ENCODE measurements at regions not wholly inside any gene's neighbourhood (a gene's known extent, or its start where the extent isn't known, plus 50 kb on each side); places are given as distances from the start of the nearest gene placed in this dataset.

- no peak for ATAC-seq (ENCODE audit: low read depth)
- TF ChIP-seq CTCF (IDR thresholded peaks at IDR 0.05; ENCODE audit: poor library complexity, severe bottlenecking), result no peak
- Histone ChIP-seq H3K27ac (ENCODE audit: poor library complexity, severe bottlenecking) (no peak overlapping the region), H3K9me3 (ENCODE audit: severe bottlenecking) (no peaks in the 10 kb centered on the region), H3K36me3 (ENCODE audit: low read depth) (no peaks in the 10 kb centered on the region), H3K4me1 (ENCODE audit: insufficient read depth, poor library complexity, severe bottlenecking) (no peaks in the 10 kb centered on the region), H3K27me3 (ENCODE audit: insufficient read depth, poor library complexity, severe bottlenecking) (no peaks in the 10 kb centered on the region), H3K4me3 (ENCODE audit: severe bottlenecking) (no peak overlapping the region)
- DNase-seq (ENCODE audit: low spot score), result no peak
Measured at GRCh38 chr2:12606472-12607000, 110.2 kb upstream of the TRIB2 start.

GRCh38 chr2:12607971-12608370 is 108.8 kb upstream of the TRIB2 start:
- H3K27me3 ChIP-seq (ENCODE audit: insufficient read depth, poor library complexity, severe bottlenecking), result no peaks in the 10 kb centered on the region
- no peak for TF ChIP-seq CTCF (IDR thresholded peaks at IDR 0.05; ENCODE audit: poor library complexity, severe bottlenecking)
- H3K27ac ChIP-seq (ENCODE audit: poor library complexity, severe bottlenecking), result no peak overlapping the region
- no peaks in the 10 kb centered on the region for H3K4me1 ChIP-seq (ENCODE audit: insufficient read depth, poor library complexity, severe bottlenecking)
- DNase-seq (ENCODE audit: low spot score) (no peak), ATAC-seq (ENCODE audit: low read depth) (no peak)
- H3K36me3 ChIP-seq (ENCODE audit: low read depth), result no peaks in the 10 kb centered on the region
- H3K4me3 ChIP-seq (ENCODE audit: severe bottlenecking), result no peak overlapping the region
- H3K9me3 ChIP-seq (ENCODE audit: severe bottlenecking), result no peaks in the 10 kb centered on the region

- H3K27ac ChIP-seq (ENCODE audit: poor library complexity, severe bottlenecking), result no peak overlapping the region
- no peaks in the 10 kb centered on the region for H3K9me3 ChIP-seq (ENCODE audit: severe bottlenecking)
- TF ChIP-seq CTCF (IDR thresholded peaks at IDR 0.05; ENCODE audit: poor library complexity, severe bottlenecking), result no peak
- H3K36me3 ChIP-seq (ENCODE audit: low read depth), result no peaks in the 10 kb centered on the region
- ATAC-seq (ENCODE audit: low read depth), result no peak
- H3K27me3 ChIP-seq (ENCODE audit: insufficient read depth, poor library complexity, severe bottlenecking), result no peaks in the 10 kb centered on the region
- no peaks in the 10 kb centered on the region for H3K4me1 ChIP-seq (ENCODE audit: insufficient read depth, poor library complexity, severe bottlenecking)
- no peak for DNase-seq (ENCODE audit: low spot score)
- H3K4me3 ChIP-seq (ENCODE audit: severe bottlenecking), result no peak overlapping the region
Measured at GRCh38 chr2:12610314-12610713, 106.4 kb upstream of the TRIB2 start.

GRCh38 chr2:12612168-12612567 is 104.6 kb upstream of the TRIB2 start:
- Histone ChIP-seq H3K4me3 (ENCODE audit: severe bottlenecking) (no peak overlapping the region), H3K27ac (ENCODE audit: poor library complexity, severe bottlenecking) (no peak overlapping the region), H3K9me3 (ENCODE audit: severe bottlenecking) (no peaks in the 10 kb centered on the region), H3K27me3 (ENCODE audit: insufficient read depth, poor library complexity, severe bottlenecking) (no peaks in the 10 kb centered on the region), H3K4me1 (ENCODE audit: insufficient read depth, poor library complexity, severe bottlenecking) (no peaks in the 10 kb centered on the region), H3K36me3 (ENCODE audit: low read depth) (no peaks in the 10 kb centered on the region)
- DNase-seq (ENCODE audit: low spot score), result no peak
- TF ChIP-seq CTCF (IDR thresholded peaks at IDR 0.05; ENCODE audit: poor library complexity, severe bottlenecking), result no peak
- ATAC-seq (ENCODE audit: low read depth), result no peak

- Histone ChIP-seq H3K27ac (ENCODE audit: poor library complexity, severe bottlenecking) (no peak overlapping the region), H3K36me3 (ENCODE audit: low read depth) (no peaks in the 10 kb centered on the region), H3K27me3 (ENCODE audit: insufficient read depth, poor library complexity, severe bottlenecking) (no peaks in the 10 kb centered on the region), H3K9me3 (ENCODE audit: severe bottlenecking) (no peaks in the 10 kb centered on the region), H3K4me1 (ENCODE audit: insufficient read depth, poor library complexity, severe bottlenecking) (no peaks in the 10 kb centered on the region), H3K4me3 (ENCODE audit: severe bottlenecking) (no peak overlapping the region)
- ATAC-seq (ENCODE audit: low read depth) (no peak), DNase-seq (ENCODE audit: low spot score) (no peak)
- TF ChIP-seq CTCF (IDR thresholded peaks at IDR 0.05; ENCODE audit: poor library complexity, severe bottlenecking), result no peak
Measured at GRCh38 chr2:12612671-12613070, 104.1 kb upstream of the TRIB2 start.
